ENCODE measurements at regions not wholly inside any gene's neighbourhood (a gene's known extent, or its start where the extent isn't known, plus 50 kb on each side); places are given as distances from the start of the nearest gene placed in this dataset.
"Not testable (repeated sequence)": the region's sequence is repeated elsewhere in the genome, so short reads cannot be mapped to it uniquely, and the experiment has no call there.

DNA sequence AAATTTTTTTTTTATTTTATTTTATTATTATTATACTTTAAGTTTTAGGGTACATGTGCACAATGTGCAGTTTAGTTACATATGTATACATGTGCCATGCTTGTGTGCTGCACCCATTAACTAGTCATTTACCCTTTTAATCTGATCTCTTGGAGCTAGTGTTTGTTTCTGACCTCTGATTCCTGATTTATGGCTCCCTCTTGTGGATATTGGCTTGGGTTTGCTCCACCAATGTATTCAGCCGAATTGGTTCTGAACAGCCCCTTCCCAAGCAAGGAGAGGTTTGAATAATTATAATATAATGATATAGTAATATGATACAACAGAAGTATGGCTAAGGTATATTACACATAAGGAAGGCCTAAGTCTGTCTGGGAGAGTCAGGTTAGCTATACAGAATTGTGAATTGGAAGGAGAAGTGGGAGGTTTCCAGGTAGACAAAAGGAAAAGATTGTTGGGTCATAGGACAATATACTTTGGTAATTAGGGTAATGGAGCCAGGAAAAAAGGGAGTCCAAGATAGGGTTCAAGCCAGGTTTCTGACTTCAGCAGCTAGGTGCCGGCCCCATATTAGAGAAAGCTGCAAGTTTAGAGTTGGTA is 53.1 kb upstream of the HMCN1 start:
- no peak for DNase-seq

- no peak for DNase-seq
Measured at GRCh38 chr1:185680453-185680852, 53.7 kb upstream of the HMCN1 start.

GRCh38 chr1:185679220-185679619 is 55.0 kb upstream of the HMCN1 start:
- DNase-seq, result no peak

DNA sequence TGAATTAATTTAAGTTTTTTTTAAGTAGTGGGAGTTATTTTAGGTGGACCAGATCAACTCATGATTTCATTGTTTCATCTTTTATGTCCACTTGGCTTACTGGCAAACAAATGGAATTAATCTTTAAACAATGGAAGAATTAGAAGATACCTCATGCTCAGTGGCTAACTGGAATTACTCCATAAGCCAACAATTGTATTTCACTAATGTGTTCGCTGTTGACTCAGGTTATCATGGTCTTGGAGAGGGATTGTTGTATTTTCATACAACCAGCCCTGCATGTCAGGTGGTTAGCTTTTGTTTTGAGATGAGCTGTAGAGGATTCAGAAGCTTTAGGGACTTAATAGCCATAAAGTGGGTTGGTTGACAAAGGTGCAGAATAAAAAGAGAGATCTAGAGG is 57.2 kb upstream of the HMCN1 start:
- no peak for DNase-seq

DNA sequence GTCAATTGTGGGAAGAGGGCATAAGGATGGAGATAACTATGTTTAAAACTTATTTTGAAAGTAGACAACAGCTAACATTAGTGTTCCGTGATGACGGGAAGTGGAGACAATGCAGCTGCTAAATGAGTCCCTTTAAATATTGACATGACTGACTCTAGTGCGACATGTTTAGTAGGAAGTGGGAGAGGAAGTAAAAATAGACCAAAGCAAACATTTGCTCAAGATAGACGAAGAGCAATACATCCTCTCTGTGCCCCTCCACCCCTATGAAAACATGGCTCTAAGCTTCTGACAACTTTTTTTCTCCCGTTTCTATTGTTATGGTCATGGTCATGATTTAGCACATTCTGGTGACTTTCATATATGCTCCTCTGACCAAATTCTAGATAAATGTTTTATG is 60.0 kb upstream of the HMCN1 start:
- no peak for DNase-seq

GRCh38 chr1:185672719-185673360 is 61.4 kb upstream of the HMCN1 start:
- DNase-seq, result no peak

DNA sequence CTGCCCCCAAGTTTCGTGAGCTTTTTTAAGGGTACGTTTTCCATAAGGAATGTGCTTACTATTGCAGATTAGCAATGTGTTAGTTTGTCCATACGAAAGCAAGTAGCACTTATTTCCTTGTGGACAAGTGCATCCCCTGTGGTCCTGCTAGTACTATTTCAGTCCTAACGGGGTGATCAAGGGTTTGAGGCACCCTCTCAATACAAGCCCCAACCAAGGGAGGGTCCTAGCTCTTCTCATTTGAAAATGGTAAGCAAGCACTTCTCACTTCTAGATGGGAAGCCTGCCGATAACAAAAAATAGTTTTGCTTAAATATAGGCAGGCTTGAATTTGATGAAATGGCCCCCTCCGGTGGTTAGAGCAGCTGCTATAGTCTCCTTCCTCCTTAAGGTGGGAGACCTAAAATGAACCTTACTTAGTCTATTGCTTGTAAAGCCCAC is 64.0 kb upstream of the HMCN1 start:
- peak; percentile 42 for DNase-seq

- no peak for DNase-seq
Measured at GRCh38 chr1:185668013-185668412, 66.2 kb upstream of the HMCN1 start.

DNA sequence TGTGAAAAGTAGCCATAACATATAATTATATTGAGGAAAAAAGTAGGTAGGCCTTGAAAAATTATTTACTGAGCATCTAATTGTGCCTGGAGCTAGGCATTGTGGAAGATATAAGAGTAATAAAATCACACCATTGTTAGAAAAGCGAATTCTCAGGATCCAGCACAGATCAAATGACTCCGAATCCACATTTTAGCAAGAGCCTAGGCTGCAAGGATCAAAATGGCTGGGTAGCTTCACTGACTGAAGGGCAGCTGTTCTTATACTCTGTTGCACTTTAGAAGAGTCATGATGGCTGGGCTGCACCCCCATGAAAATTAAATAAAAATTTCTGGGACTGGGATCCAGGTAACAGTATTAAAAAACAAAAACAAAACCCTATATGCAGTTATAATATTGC is 67.6 kb upstream of the HMCN1 start:
- no peak for DNase-seq

DNA sequence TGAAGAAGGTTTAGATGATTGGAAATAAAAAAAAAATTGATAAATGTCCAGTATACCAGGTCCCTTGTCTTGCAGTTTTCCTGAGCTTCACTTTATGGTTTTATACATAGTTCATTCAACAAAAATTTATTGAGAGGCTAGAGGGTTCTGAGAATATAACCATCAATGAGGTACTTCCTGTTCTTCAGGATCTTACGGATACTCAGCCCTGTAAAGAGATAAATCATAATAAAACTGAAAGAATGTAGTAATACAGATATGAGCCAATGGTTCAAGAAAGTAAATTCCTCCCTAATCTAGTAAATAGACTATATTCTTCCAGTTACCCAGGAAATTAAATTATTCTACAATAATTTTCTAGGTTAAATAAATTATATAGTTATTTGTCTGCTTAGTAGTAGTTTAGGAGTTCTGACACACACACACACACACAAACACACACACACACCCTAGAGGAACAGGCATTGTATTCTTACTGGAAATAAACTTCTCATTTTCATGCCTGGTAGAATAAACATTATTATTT is 70.4 kb upstream of the HMCN1 start:
- DNase-seq, result no peak

- DNase-seq, result no peak
Measured at GRCh38 chr1:185663332-185663731, 70.9 kb upstream of the HMCN1 start.

GRCh38 chr1:185661971-185662370 is 72.2 kb upstream of the HMCN1 start:
- DNase-seq, result no peak

DNA sequence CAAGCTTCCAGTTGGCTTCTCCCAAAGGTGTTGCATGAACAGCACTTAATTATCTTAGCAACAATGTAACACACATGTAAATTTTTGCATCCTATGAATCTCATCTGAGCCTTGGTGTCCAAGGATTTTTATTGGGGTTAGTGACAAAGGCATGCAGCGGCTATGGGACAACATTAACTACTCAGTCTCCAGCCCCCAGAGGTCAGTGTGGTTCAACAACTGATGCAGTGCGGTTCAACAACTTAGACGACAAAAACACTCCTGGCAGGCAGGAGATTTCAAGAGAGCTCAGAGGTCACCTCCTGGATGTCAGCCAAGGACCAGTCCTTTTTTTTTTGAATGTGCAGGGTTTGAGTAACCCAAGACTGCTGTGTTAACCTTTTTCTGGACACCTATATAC is 77.5 kb upstream of the HMCN1 start:
- no peak for DNase-seq

GRCh38 chr1:185654952-185655314 is 79.3 kb upstream of the HMCN1 start:
- DNase-seq, result no peak

DNA sequence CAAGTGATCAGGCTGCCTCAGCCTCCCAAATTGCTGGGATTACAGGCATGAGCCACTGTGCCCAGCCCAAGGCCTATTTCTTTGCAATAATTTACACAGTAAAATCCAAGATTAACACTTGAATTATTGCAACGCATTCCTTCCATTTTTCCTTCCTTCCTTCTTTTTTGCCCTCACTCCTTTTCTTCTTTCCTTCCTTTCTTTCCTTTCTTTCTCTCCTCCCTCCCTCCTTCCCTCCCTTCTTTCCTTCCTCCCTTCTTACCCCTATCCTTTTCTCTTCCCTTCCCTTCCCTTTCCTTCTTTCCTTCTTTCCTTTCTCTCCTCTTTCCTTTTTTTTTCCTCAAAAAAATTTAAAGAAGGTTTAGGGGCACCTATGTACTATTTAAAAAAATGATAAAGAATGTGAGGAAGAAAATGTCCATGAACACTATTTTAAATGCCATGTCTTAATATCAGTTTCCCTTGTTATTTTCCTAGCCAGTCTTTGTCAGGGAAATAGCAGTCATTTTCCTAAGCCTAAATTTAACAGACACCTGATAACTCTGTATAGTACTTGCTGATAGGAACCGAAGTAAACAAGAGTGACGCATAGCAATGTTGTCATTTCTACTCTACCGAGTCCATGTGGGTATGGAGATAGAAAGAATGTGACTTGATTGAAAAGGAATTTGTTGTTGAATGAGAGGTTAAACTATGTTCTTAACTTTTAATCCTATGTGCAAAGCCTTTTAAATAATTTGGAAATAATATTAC is 79.8 kb upstream of the HMCN1 start:
- DNase-seq, result no peak

- no peak for DNase-seq
Measured at GRCh38 chr1:185653615-185654014, 80.6 kb upstream of the HMCN1 start.

DNA sequence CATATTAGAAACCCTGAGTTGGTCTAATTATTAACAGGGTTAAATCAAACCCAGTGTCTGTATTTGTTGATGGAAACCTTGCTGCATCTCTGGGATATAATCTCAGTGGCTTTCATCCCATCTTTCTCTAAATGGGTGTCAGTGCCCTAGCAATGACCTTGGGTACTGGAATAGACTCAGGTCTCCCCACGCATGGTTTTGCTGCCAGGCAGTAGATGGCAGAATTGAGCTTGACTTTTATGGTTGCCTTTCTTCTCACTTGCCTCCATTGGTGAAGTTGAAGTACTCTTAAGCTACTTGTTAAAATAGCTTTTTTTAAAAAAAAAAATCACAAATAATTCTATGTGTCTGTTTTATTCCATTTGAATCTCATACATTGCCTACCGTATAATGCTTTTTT is 81.8 kb upstream of the HMCN1 start:
- no peak for DNase-seq

GRCh38 chr1:185650602-185651230 is 83.5 kb upstream of the HMCN1 start:
- DNase-seq, result no peak

GRCh38 chr1:185648858-185649589 is 85.2 kb upstream of the HMCN1 start:
- DNase-seq, result no peak

DNA sequence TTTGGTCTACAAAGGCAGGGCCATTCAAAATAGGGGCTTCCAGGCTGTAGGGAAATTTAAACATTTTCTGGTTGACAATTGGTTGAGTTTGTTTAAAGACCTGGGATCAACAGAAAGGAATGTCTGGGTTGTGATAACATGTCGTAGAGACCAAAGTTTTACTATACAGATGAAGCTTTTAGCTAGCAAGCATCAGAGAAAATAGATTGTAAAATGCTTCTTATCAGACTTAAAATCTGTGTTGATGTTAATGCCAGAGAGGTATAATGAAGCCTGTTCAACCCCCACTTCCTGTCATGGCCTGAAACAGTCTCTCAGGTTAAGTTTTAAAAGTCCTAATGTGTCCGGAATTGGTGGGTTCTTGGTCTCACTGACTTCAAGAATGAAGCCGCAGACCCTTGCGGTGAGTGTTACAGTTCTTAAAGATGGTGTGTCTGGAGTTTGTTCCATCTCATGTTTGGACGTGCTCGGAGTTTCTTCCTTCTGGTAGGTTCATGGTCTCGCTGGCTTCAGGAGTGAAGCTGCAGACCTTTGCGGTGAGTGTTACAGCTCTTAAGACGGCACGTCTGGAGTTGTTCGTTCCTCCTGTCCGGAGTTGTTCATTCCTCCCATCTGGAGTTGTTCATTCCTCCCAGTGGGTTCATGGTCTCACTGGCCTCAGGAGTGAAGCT is 86.5 kb upstream of the HMCN1 start:
- not testable (repeated sequence) for DNase-seq

DNA sequence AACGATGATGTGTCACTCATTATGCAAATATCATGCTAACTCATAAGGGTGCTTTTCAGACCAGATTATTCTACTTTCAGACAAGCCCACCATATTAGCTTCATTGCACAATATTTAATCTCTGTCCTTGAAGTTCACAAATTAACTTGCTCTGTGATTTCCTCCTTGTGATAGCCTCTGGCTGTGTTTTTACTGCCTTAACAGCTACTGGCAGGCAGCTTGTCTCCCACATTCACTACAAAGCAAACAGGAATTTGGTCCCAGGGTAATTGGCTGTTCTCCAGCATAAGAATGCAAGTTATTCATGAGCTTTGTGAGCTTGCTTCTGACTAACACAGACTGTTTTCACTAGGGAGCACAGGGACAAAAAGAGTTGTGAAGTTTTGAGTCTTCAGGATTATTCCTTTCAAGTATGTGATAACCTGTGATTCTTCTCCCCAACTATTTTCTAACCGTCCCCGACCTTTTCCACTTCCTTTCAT is 87.9 kb upstream of the HMCN1 start:
- peak; percentile 46 for DNase-seq

GRCh38 chr1:185645686-185646085 is 88.5 kb upstream of the HMCN1 start:
- DNase-seq, result no peak

Measured in femur (tissue), 1 donor.